ENCODE measurements at regions not wholly inside any gene's neighbourhood (a gene's known extent, or its start where the extent isn't known, plus 50 kb on each side); places are given as distances from the start of the nearest gene placed in this dataset.

GRCh38 chr6:95230071-95230740 lies 347.1 kb upstream of the MANEA start:
- TF ChIP-seq, protein P1, sequence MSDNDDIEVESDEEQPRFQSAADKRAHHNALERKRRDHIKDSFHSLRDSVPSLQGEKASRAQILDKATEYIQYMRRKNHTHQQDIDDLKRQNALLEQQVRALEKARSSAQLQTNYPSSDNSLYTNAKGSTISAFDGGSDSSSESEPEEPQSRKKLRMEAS (IDR thresholded peaks at IDR 0.05; ENCODE audit: low read depth, low read length) = no peak
- no peak for TF ChIP-seq CTCF (IDR thresholded peaks at IDR 0.05; ENCODE audit: low read depth, low read length)

Measured in NB4 (cell line).